Breast epithelium (tissue), 4 donors: ENCODE measurements at regions not wholly inside any gene's neighbourhood (a gene's known extent, or its start where the extent isn't known, plus 50 kb on each side); places are given as distances from the start of the nearest gene placed in this dataset.
"Not testable (repeated sequence)": the region's sequence is repeated elsewhere in the genome, so short reads cannot be mapped to it uniquely, and the experiment has no call there.

Experiments used
- DNase-seq, 2 donors: peaks; one replicate each; pipeline ENCODE4 v3.0.0-alpha.2; 2019; ENCODE audit warnings: low spot score in 2 of 2
- H3K27ac ChIP-seq, 2 donors: fragments of 200-600 bp; sonication (generic) in 1 of 2; one replicate each; pipeline ENCODE4 v1.5.1; 2016 to 2019; ENCODE audit warnings: mild to moderate bottlenecking in 1 of 2
- H3K27me3 ChIP-seq, 2 donors: fragments of 200-600 bp; sonication (generic) in 1 of 2; one replicate each; pipeline versions ENCODE4 v1.5.1 to v1.6.0; 2017 to 2019; ENCODE audit warnings: control low read depth in 1 of 2, mild to moderate bottlenecking in 1 of 2
- H3K36me3 ChIP-seq: fragments of 200-600 bp; one replicate; pipeline ENCODE4 v1.5.1; 2019
- H3K4me1 ChIP-seq, 2 donors: fragments of 200-600 bp; sonication (generic); one replicate each; pipeline ENCODE4 v1.5.1; 2016 to 2019; ENCODE audit warnings: control low read depth in 1 of 2
- H3K4me3 ChIP-seq, 3 donors: fragments of 200-600 bp; sonication (generic); 1 replicate in 2 of 3; 2 replicates in 1 of 3; pipeline ENCODE4 v1.5.1; 2016 to 2019; ENCODE audit warnings: mild to moderate bottlenecking in 3 of 3, moderate library complexity in 2 of 3
- H3K9me3 ChIP-seq, 2 donors: fragments of 200-600 bp; sonication (generic) in 1 of 2; one replicate each; pipeline ENCODE4 v1.5.1; 2016 to 2019; ENCODE audit warnings: control low read depth in 1 of 2
- POLR2A ChIP-seq: fragments of 450-650 bp; IDR thresholded peaks from one replicate; pipeline ENCODE4 v1.6.1; 2016; ENCODE audit warnings: antibody characterized with exemption, mild to moderate bottlenecking, moderate library complexity
- POLR2AphosphoS5 ChIP-seq, 3 donors: sonication (generic); formaldehyde crosslinking; IDR thresholded peaks; one replicate each; pipeline ENCODE4 v1.6.1; 2017; ENCODE audit warnings: antibody characterized with exemption in 3 of 3
- intact Hi-C: fragments of 100-400 bp; cut with DNase I; formaldehyde crosslinking; loops from one replicate; pipeline ENCODE4 v1.15.1; 2023; ENCODE audit warnings: low total_unique reads
- TF ChIP-seq, protein P1 (sequence below), 3 donors: fragments of 450-650 bp; IDR thresholded peaks; one replicate each; pipeline ENCODE4 v1.5.1; 2016 to 2017; ENCODE audit warnings: antibody characterized with exemption in 3 of 3, mild to moderate bottlenecking in 3 of 3, moderate library complexity in 3 of 3

DNA sequence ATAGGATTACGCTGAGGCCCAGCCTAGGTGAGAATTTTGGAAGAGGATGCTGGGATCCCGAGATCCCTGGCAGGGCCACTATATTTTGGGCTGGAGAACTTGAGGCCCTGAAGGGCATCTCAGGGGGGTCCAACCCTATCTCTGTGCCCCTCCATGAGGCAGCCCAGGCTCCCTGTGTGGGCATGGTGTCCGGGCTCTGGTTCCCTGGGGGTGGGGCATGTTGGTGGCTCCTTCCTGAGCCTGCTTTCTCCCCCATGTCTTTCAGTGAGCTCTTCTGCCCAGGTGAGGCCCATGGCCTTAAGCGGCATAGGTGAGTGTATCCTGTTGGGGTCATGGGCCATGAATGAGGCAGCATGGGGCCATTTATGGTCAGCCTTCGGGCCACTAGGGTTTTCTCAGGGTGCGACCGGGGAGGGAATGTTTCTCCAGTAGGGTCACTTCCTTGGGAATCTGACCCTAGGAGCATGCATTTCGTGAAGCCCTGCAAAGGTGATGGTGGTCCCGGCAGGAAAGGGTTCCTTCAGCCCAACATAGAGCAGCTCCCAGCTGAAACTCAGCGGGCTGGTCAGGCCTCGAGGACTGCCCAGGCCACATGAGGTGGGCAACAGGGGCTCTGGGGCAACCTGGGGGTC lies 191.3 kb downstream of the UBE3A start:
- Histone ChIP-seq H3K4me3 (no peak overlapping the region), H3K36me3 (no peaks in the 10 kb centered on the region), H3K4me1 (no peaks in the 10 kb centered on the region), H3K27ac (no peak overlapping the region), H3K9me3 (peaks cover 73 to 85% of the 10 kb centered on the region in 2 donors), H3K27me3 (no peaks in the 10 kb centered on the region)
- peak; percentile 7 to 27 for DNase-seq
- TF ChIP-seq, protein P1, sequence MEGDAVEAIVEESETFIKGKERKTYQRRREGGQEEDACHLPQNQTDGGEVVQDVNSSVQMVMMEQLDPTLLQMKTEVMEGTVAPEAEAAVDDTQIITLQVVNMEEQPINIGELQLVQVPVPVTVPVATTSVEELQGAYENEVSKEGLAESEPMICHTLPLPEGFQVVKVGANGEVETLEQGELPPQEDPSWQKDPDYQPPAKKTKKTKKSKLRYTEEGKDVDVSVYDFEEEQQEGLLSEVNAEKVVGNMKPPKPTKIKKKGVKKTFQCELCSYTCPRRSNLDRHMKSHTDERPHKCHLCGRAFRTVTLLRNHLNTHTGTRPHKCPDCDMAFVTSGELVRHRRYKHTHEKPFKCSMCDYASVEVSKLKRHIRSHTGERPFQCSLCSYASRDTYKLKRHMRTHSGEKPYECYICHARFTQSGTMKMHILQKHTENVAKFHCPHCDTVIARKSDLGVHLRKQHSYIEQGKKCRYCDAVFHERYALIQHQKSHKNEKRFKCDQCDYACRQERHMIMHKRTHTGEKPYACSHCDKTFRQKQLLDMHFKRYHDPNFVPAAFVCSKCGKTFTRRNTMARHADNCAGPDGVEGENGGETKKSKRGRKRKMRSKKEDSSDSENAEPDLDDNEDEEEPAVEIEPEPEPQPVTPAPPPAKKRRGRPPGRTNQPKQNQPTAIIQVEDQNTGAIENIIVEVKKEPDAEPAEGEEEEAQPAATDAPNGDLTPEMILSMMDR (IDR thresholded peaks at IDR 0.05) = no peak
- TF ChIP-seq POLR2AphosphoS5 (IDR thresholded peaks at IDR 0.05) = no peak
- no peak for TF ChIP-seq POLR2A
- intact Hi-C loops = no loop called here

DNA sequence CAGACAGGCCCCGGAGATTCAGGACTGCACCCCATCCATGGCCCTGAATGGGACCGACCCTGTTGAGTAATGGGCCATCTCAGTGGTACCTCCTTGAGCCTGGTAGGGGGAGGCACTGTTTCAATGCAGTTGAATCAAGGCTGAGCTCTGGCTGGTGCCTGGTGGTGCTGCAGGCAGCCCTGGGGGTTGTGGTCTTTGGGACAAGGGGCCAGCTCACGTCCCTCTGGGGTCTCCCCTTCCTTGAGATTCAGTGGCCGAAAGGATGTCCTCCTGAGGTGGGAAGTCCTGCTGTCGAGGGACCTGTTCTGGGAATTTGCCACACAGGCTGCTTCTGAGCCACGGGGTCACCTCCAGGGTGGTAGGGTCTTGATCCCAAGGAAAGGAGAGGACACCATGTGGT lies 190.7 kb downstream of the UBE3A start:
- H3K9me3 ChIP-seq = peaks cover 69 to 80% of the 10 kb centered on the region in 2 donors
- H3K27ac ChIP-seq, DNase-seq, H3K27me3 ChIP-seq, H3K36me3 ChIP-seq, H3K4me1 ChIP-seq, intact Hi-C loops, H3K4me3 ChIP-seq: not testable (repeated sequence)

DNA sequence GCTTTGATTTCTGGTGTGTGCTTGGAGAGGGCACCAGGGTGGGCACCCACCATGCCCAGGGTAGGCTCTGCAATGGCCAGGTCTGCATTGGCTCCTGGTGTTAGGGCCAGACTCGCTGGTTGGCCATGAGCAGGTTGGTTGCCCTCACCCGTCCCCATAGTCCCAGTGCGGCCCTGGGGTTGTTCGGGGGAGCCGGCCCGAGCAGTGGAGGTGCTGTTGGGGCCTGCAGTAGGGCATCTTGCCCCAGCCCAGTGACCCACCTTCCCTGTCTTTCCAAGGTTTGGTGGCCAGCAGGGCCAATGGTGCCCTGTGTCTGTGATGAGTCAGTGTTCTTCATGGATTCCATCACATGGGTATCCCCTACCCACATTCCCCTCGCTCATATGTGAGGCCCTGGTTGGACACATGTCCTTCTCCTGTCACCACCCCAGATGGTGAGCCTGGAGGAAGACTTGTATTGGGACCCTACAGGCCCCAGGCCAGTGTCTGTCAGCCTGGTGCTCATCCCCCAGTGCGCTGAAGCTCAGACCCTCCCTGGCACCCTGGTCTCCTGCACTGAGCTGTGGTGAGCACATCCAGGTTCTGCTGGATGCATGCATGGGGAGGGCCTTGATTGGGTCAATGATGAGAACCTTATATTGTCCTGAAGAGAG lies 190.1 kb downstream of the UBE3A start:
- no peaks in the 10 kb centered on the region for H3K36me3 ChIP-seq
- TF ChIP-seq, protein P1 (IDR thresholded peaks at IDR 0.05) = no peak
- no peak for TF ChIP-seq POLR2A
- TF ChIP-seq POLR2AphosphoS5 (IDR thresholded peaks at IDR 0.05) = no peak
- peaks cover 69 to 73% of the 10 kb centered on the region in 2 donors for H3K9me3 ChIP-seq
- no peaks in the 10 kb centered on the region for H3K4me1 ChIP-seq
- no peak overlapping the region for H3K4me3 ChIP-seq
- peak; percentile 11 to 35 for DNase-seq
- H3K27me3 ChIP-seq = no peaks in the 10 kb centered on the region
- no peak overlapping the region for H3K27ac ChIP-seq
- intact Hi-C loops = no loop called here

DNA sequence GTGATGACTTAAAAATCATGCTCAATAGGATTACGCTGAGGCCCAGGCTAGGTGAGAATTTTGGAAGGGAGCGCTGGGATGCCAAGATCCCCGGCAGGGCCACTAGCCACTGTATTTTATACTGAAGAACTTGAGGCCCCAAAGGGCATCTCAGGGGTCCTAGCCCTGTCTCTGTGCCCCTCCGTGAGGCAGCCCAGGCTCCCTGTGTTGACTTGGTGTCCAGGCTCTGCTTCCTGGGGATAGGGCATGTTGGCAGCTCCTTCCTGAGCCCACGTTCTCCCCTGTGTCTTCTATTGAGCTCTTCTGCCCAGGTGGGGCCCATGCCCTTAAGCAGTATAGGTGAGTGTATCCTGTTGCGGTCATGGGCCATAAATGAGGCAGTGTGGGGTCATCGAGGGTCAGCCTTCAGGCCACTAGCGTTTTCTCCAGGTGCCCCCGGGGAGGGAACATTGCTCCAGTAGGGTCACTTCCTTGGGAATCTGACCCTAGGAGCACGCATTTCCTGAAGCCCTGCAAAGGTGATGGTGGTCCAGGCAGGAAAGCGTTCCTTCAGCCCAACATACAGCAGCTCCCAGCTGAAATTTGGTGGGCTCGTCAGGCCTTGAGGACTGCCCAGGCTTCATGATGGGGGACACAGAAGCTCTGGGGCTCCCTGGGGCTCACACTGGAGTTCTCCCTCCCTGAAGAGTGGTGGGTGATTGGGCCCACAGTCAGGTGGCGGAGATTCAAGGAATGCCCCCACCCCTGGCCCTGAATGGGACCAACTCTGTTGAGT lies 189.4 kb downstream of the UBE3A start:
- intact Hi-C loops = no loop called here
- peak in 1 of 2 donors; percentile 30 for DNase-seq
- no peak overlapping the region for H3K4me3 ChIP-seq
- no peaks in the 10 kb centered on the region for H3K27me3 ChIP-seq
- no peaks in the 10 kb centered on the region for H3K36me3 ChIP-seq
- peaks cover 68 to 70% of the 10 kb centered on the region in 2 donors for H3K9me3 ChIP-seq
- TF ChIP-seq, protein P1 (IDR thresholded peaks at IDR 0.05) = no peak
- no peak for TF ChIP-seq POLR2AphosphoS5 (IDR thresholded peaks at IDR 0.05)
- TF ChIP-seq POLR2A = no peak
- no peaks in the 10 kb centered on the region for H3K4me1 ChIP-seq
- no peak overlapping the region for H3K27ac ChIP-seq

DNA sequence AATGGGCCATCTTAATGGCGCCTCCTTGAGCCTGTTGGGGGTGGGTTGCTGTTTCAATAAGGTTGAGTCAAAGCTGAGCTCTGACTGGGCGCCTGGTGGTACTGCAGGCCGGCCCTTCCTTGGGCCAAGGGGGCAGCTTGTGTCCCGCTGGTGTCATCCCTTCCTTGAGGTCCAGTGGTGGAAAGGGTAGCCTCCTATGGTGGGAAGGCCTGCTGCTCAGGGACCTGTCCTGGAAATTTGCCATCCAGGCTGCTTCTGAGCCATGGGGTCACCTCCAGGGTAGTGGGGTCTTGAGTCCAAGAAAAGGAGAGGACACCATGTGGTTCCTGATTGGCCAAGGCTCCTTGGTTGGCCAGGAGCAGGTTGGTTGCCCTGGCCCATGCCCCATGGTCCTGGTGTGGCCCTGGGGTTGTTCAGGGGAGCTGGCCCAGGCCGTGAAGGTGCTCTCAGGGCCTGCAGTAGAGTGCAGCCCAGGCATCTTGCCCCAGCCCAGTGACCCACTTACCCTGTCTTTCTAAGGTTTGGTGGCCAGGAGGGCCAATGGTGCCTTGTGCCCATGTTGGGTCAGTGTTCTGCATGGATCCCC lies 188.7 kb downstream of the UBE3A start:
- H3K36me3 ChIP-seq = no peaks in the 10 kb centered on the region
- no peaks in the 10 kb centered on the region for H3K4me1 ChIP-seq
- DNase-seq = peak; percentile 6 to 12
- H3K27me3 ChIP-seq = no peaks in the 10 kb centered on the region
- peaks cover 63% of the 10 kb centered on the region in 2 donors for H3K9me3 ChIP-seq
- H3K27ac ChIP-seq = no peak overlapping the region
- intact Hi-C loops = no loop called here
- TF ChIP-seq, protein P1 (IDR thresholded peaks at IDR 0.05) = no peak
- no peak for TF ChIP-seq POLR2AphosphoS5 (IDR thresholded peaks at IDR 0.05)
- no peak overlapping the region for H3K4me3 ChIP-seq
